ENCODE measurements at regions not wholly inside any gene's neighbourhood (a gene's known extent, or its start where the extent isn't known, plus 50 kb on each side); places are given as distances from the start of the nearest gene placed in this dataset.

DNA sequence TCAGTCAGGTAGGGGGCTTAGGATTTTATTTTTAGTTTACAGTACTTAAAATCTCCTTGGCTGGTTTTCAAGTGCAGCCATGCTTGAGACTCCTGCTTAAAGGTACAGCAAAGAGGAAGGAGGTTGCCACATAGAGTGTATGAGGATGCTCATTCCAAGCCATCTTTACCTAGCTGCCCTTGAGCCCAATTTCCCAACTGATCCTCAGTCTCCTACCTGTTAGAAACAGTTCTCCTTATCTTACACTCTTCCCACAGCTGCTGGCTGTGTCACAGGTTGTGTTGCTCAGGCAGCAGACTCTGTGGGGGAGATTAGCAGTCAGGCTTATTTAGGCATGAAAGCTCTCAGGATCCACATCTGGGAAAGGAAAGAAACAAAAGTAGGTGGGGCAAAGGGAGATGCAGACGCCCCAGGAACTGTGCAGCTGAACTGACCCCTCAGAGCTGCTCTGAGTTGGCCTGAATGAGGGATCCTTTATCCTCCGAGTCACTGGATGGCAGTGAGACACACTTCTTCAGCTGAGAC lies 95.1 kb downstream of the NMUR2 start:
- TF ChIP-seq POLR2A (IDR thresholded peaks at IDR 0.05; ENCODE audit: low read depth, low read length) (no peak), JUN (IDR thresholded peaks at IDR 0.05; ENCODE audit: borderline replicate concordance, insufficient read depth, insufficient read length, low read depth) (no peak), POLR2AphosphoS5 (IDR thresholded peaks at IDR 0.05; ENCODE audit: insufficient read depth, low read depth, low read length) (no peak), FOS (IDR thresholded peaks at IDR 0.05; ENCODE audit: borderline replicate concordance, insufficient read depth, low read length) (no peak)
- TF ChIP-seq, protein P1, sequence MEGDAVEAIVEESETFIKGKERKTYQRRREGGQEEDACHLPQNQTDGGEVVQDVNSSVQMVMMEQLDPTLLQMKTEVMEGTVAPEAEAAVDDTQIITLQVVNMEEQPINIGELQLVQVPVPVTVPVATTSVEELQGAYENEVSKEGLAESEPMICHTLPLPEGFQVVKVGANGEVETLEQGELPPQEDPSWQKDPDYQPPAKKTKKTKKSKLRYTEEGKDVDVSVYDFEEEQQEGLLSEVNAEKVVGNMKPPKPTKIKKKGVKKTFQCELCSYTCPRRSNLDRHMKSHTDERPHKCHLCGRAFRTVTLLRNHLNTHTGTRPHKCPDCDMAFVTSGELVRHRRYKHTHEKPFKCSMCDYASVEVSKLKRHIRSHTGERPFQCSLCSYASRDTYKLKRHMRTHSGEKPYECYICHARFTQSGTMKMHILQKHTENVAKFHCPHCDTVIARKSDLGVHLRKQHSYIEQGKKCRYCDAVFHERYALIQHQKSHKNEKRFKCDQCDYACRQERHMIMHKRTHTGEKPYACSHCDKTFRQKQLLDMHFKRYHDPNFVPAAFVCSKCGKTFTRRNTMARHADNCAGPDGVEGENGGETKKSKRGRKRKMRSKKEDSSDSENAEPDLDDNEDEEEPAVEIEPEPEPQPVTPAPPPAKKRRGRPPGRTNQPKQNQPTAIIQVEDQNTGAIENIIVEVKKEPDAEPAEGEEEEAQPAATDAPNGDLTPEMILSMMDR (IDR thresholded peaks at IDR 0.05; ENCODE audit: extremely low read depth in 1 of 2, insufficient read depth in 1 of 2, low read depth in 1 of 2, low read length in 2 of 2) = no peak

Measured in endothelial cell of umbilical vein (primary cell).